ENCODE measurements at regions not wholly inside any gene's neighbourhood (a gene's known extent, or its start where the extent isn't known, plus 50 kb on each side); places are given as distances from the start of the nearest gene placed in this dataset.

- DNase-seq: no peak
Measured at GRCh38 chr3:94179059-94179458, 116.2 kb downstream of the NSUN3 start.

- DNase-seq: no peak
Measured at GRCh38 chr3:94183551-94183950, 120.7 kb downstream of the NSUN3 start.

GRCh38 chr3:94184781-94185180, 121.9 kb downstream of the NSUN3 start:
- DNase-seq: peak; percentile 27

- DNase-seq: peak; percentile 3
Measured at GRCh38 chr3:94185753-94186152, 122.9 kb downstream of the NSUN3 start.

- DNase-seq: no peak
Measured at GRCh38 chr3:94187697-94188096, 124.8 kb downstream of the NSUN3 start.

GRCh38 chr3:94195381-94195780, 132.5 kb downstream of the NSUN3 start:
- no peak for DNase-seq

- no peak for DNase-seq
Measured at GRCh38 chr3:94206291-94206690, 143.4 kb downstream of the NSUN3 start.

- peak; percentile 4 for DNase-seq
Measured at GRCh38 chr3:94210256-94210655, 147.4 kb downstream of the NSUN3 start.

- no peak for DNase-seq
Measured at GRCh38 chr3:94217406-94217805, 154.5 kb downstream of the NSUN3 start.

GRCh38 chr3:94220426-94220825, 157.6 kb downstream of the NSUN3 start:
- DNase-seq: no peak

- DNase-seq: no peak
Measured at GRCh38 chr3:94221829-94222228, 159.0 kb downstream of the NSUN3 start.

- peak; percentile 16 for DNase-seq
Measured at GRCh38 chr3:94225148-94225865, 162.4 kb downstream of the NSUN3 start.

GRCh38 chr3:94226078-94226477, 163.2 kb downstream of the NSUN3 start:
- peak; percentile 81 for DNase-seq

GRCh38 chr3:94232921-94233320, 170.1 kb downstream of the NSUN3 start:
- DNase-seq: no peak

- peak; percentile 50 for DNase-seq
Measured at GRCh38 chr3:94234177-94234788, 171.4 kb downstream of the NSUN3 start.

GRCh38 chr3:94241986-94242385, 179.1 kb downstream of the NSUN3 start:
- DNase-seq: no peak

- peak; percentile 77 for DNase-seq
Measured at GRCh38 chr3:94246171-94246570, 183.3 kb downstream of the NSUN3 start.

- DNase-seq: no peak
Measured at GRCh38 chr3:94248042-94248441, 185.2 kb downstream of the NSUN3 start.

GRCh38 chr3:94249491-94250079, 186.7 kb downstream of the NSUN3 start:
- peak; percentile 65 for DNase-seq

- no peak for DNase-seq
Measured at GRCh38 chr3:94251566-94251965, 188.7 kb downstream of the NSUN3 start.

- no peak for DNase-seq
Measured at GRCh38 chr3:94252316-94252715, 189.5 kb downstream of the NSUN3 start.

- no peak for DNase-seq
Measured at GRCh38 chr3:94256888-94257813, 194.3 kb downstream of the NSUN3 start.

GRCh38 chr3:94258851-94259250, 196.0 kb downstream of the NSUN3 start:
- DNase-seq: no peak
